GM21528 (cell line): ENCODE measurements at regions not wholly inside any gene's neighbourhood (a gene's known extent, or its start where the extent isn't known, plus 50 kb on each side); places are given as distances from the start of the nearest gene placed in this dataset.
"Not testable (repeated sequence)": the region's sequence is repeated elsewhere in the genome, so short reads cannot be mapped to it uniquely, and the experiment has no call there.

Experiments used
- ATAC-seq: cut with Tn5 transposase; IDR thresholded peaks from one replicate; pipeline ENCODE4 v1.9.1; 2021; ENCODE audit warnings: mild to moderate bottlenecking, moderate library complexity; ENCODE audit not compliant: unreplicated experiment, low FRiP score

DNA sequence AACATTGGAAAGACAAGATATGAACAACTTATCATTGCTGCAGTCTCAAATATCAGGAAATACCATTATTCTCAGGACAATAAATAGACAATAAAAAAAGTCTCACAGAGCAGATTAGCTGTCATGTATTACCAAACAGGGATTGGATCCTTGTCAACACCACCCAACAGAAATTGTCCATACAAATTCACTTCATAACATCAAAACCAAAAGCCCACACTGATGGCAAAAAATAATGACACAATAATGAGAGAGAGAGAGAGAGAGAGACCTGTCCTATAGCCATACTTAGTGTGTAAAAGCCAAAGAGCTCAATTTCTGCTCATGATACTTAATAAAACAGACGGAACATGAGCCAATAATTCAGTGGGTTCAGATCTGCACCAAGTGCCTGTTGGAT lies 96.5 kb downstream of the PPIAL4G start:
- no peak for ATAC-seq

- ATAC-seq, result not testable (repeated sequence)
Observed at GRCh38 chr1:148386031-148386398, 97.1 kb downstream of the PPIAL4G start.

- ATAC-seq, result no peak
Observed at GRCh38 chr1:148385371-148386030, 97.6 kb downstream of the PPIAL4G start.

DNA sequence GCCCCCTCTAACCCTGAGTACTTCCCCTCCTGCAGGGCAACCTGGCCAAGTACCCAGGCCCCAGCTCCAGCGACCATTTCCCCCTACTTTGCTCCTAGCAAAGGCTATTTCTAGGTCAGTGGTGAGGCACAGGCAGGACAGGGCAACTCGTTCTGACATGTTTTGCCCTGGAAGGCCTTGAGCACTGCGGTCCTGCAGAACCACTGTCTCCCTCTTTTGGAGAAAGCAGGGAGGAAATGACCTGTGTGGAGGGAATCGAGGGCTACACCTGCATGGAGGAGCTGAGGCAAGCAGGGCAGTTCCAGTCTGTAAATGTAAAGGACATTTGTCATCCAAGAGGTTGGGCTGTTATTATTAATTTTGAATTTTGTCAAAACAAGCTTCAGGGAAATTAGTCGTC lies 99.1 kb downstream of the PPIAL4G start:
- no peak for ATAC-seq

DNA sequence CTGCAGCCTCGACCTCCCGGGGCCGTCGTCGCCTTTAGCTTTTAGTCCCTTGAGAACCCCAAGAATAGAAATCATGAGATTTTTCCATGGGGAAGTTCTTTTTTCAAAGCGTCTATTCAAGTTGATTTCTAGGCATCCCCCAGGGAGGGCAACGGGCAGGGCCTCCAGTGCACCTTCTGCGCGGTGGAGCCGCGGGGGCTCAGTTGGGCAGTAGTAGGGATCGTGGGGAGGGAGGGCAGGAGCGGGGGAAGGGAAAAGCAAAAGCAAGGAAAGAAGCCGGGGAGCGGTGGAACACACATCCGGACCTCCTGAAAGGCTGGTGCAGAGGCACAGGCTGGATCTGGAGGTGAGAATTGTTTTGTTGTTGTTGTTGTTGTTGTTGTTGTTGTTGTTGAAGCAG lies 103.4 kb downstream of the PPIAL4G start:
- ATAC-seq, result no peak

DNA sequence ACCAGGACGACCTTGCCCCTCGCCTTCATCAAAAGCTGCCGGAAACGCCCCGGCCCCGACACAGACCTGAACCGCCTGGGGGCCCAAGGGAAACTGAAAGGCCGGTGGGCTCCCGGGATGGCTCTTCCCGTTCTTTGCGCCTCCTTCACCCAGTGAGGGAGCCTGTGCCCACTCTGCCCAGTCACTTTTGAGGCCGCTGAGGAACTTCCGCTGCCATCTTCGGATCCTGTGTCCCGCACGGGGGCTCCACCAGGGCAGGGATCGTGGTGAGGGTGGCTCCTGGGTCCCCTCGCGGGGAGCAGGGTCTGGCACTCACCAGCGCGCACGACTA lies 104.0 kb downstream of the PPIAL4G start:
- ATAC-seq, result no peak

GRCh38 chr1:148377992-148378391 lies 105.1 kb downstream of the PPIAL4G start:
- not testable (repeated sequence) for ATAC-seq

- ATAC-seq, result not testable (repeated sequence)
Observed at GRCh38 chr1:148377045-148377444, 106.1 kb downstream of the PPIAL4G start.

- ATAC-seq, result no peak
Observed at GRCh38 chr1:148374101-148374500, 109.0 kb downstream of the PPIAL4G start.

- no peak for ATAC-seq
Observed at GRCh38 chr1:148373192-148373925, 109.7 kb downstream of the PPIAL4G start.

- no peak for ATAC-seq
Observed at GRCh38 chr1:148372731-148373130, 110.4 kb downstream of the PPIAL4G start.

GRCh38 chr1:148372051-148372726 lies 110.9 kb downstream of the PPIAL4G start:
- ATAC-seq, result not testable (repeated sequence)

DNA sequence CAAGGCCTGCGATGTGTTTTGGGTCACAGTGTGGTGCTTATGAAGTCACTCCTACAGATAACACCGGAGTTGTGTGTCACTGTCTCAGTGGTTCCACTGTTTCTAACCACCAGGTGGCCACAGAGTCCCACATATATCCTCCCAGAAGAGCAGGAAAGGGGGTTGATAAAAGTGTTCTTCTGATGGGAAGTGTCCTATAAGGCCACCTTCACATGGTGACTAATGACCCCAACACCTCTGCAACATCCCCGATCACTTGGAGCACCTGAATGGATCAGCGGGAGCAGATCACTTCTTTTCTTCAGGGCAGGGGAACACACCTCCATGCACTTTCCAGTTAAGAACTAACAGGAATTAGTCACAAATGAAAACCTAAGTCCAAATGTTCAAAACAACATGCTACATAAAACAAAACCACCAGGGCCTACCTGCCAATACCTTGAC lies 111.5 kb downstream of the PPIAL4G start:
- not testable (repeated sequence) for ATAC-seq

DNA sequence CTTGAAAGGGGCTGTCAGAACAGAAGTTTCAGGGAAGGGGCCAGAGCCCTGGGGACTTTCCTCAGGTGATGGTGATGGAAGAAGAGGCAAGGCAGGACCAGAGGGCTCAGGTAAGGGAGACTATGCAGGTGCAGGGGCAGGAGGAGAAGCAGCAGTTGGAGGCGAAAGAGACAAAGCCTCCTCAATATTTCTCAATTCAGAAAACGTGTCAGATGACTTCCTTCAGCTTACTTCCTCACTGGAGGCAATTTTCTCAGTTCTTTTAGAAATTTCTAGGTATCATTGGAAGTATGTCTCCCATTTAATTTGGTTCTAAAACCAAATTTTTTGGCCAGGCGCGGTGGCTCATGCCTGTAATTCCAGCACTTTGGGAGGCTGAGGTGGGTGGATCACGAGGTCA lies 112.4 kb downstream of the PPIAL4G start:
- ATAC-seq, result not testable (repeated sequence)

DNA sequence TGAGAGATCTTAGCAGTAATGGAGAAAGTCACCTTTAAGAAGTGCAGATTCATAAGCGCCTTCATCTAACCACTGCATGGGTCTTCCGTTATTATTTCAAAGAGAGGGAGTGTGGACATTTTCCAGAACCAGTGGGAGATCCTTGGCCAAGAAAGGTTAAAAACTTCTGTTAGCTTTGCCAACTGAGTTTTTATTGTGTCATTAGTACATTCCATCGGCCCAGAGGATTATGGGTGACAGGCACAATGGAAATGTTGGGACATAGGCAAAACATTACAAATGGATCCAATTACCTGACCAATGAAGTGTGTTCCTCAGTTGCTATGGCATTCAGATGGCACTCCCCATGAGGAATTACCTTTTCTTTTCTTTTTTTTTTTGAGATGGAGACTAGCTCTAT lies 115.5 kb downstream of the PPIAL4G start:
- no peak for ATAC-seq

DNA sequence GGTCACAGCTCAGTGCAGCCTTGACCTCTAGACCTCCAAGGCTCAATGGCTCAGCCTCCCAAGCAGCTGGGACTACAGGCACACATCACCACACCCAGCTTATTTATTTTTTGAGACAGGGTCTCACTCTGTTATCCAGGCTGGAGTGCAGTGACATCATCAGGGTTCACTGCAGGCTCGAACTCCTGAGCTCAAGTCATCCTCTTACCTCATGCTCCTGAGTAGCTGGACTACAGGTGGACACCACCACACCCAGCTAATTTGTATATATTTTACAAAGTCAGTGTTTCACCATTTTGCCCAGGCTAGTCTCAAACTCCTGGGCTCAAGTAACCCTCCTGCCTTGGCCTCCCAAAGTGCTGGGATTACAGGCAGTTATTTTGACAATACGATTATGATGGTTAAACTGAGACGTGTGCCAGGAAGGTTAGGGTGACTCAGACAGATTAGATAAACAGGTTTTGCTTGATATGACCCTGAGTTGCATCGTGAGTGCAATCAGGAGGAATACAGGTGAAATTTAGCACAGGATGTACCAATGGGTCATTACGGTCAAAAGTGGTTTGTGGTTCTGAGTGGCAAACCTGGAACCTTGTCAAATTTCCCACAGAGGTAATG lies 116.9 kb downstream of the PPIAL4G start:
- not testable (repeated sequence) for ATAC-seq

- not testable (repeated sequence) for ATAC-seq
Observed at GRCh38 chr1:148365151-148365550, 118.0 kb downstream of the PPIAL4G start.

DNA sequence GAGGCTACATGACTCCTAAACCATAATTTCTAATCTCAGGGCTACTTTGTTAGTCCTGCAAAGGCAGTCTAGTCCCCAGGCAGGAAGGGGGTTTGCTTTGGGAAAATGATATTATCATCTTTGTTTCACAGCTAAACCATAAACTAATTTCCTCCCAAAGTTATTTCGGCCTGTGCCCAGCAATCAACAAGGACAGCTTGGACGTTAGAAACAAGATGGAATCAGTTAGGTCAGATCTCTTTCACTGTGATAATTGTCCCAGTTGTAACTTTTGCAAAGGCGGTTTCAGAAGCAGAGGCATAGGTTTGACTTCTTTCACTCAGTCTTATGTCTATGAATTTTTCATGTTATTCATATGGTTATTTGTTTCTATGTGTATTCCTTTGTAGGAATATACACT lies 119.1 kb downstream of the PPIAL4G start:
- not testable (repeated sequence) for ATAC-seq

DNA sequence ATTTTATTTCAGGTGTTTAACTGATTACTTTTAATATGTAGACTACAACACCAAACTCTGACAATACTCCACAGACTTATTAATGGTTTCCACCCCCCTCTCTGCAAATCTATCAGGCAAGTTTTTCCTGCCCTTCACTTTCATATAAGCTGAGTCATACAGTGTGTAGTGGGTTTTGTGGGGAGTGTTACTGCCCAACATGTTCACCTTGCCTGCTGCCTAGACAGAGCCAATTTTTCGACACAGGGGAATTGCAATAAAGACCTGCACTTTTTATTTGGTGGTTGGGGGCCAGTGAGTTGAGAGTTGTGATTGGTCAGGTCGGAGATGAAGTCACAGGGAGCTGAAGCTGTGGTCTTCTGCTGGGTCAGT lies 119.7 kb downstream of the PPIAL4G start:
- no peak for ATAC-seq

GRCh38 chr1:148362626-148363438 lies 120.3 kb downstream of the PPIAL4G start:
- ATAC-seq, result no peak
